ENCODE measurements at regions not wholly inside any gene's neighbourhood (a gene's known extent, or its start where the extent isn't known, plus 50 kb on each side); places are given as distances from the start of the nearest gene placed in this dataset.

GRCh38 chr17:73792994-73793393, 148.7 kb upstream of the SDK2 start:
- no peak overlapping the region for H3K27ac ChIP-seq
- intact Hi-C loops (cut with DNase I): no loop called here
- no peaks in the 10 kb centered on the region for H3K27me3 ChIP-seq (ENCODE audit: low read depth)
- H3K9me3 ChIP-seq: no peaks in the 10 kb centered on the region
- no peak overlapping the region for H3K4me3 ChIP-seq
- TF ChIP-seq CTCF (IDR thresholded peaks at IDR 0.05): no peak
- ATAC-seq: no peak
- no peaks in the 10 kb centered on the region for H3K36me3 ChIP-seq
- H3K4me1 ChIP-seq: no peaks in the 10 kb centered on the region
- DNase-seq: no peak

- no peak for ATAC-seq
- H3K27me3 ChIP-seq (ENCODE audit: low read depth): no peaks in the 10 kb centered on the region
- H3K4me1 ChIP-seq: no peaks in the 10 kb centered on the region
- H3K36me3 ChIP-seq: no peaks in the 10 kb centered on the region
- no peak for TF ChIP-seq CTCF (IDR thresholded peaks at IDR 0.05)
- H3K4me3 ChIP-seq: no peak overlapping the region
- no peak overlapping the region for H3K27ac ChIP-seq
- no peak for DNase-seq
- intact Hi-C loops (cut with DNase I): no loop called here
- no peaks in the 10 kb centered on the region for H3K9me3 ChIP-seq
Observed at GRCh38 chr17:73794336-73794735, 150.1 kb upstream of the SDK2 start.

- TF ChIP-seq CTCF (IDR thresholded peaks at IDR 0.05): no peak
- Histone ChIP-seq H3K4me1 (no peaks in the 10 kb centered on the region), H3K27ac (no peak overlapping the region), H3K9me3 (no peaks in the 10 kb centered on the region), H3K4me3 (no peak overlapping the region), H3K27me3 (ENCODE audit: low read depth) (no peaks in the 10 kb centered on the region), H3K36me3 (no peaks in the 10 kb centered on the region)
- DNase-seq: no peak
- ATAC-seq: no peak
- intact Hi-C loops (cut with DNase I): no loop called here
Observed at GRCh38 chr17:73795730-73796129, 151.5 kb upstream of the SDK2 start.

- H3K27ac ChIP-seq: no peak overlapping the region
- intact Hi-C loops (cut with DNase I): no loop called here
Observed at GRCh38 chr17:73797594-73798110, 153.4 kb upstream of the SDK2 start.

GRCh38 chr17:73798111-73798748, 154.0 kb upstream of the SDK2 start:
- Histone ChIP-seq H3K4me3 (no peak overlapping the region), H3K36me3 (no peaks in the 10 kb centered on the region), H3K9me3 (peaks cover 7% of the 10 kb centered on the region), H3K27ac (no peak overlapping the region), H3K27me3 (ENCODE audit: low read depth) (peaks cover 3% of the 10 kb centered on the region), H3K4me1 (no peaks in the 10 kb centered on the region)
- ATAC-seq: peak; percentile 24 to 41
- intact Hi-C loops (cut with DNase I): no loop called here
- DNase-seq: no peak
- TF ChIP-seq CTCF (IDR thresholded peaks at IDR 0.05): no peak

More at GRCh38 chr17:73797594-73798110, 153.4 kb upstream of the SDK2 start:
- Histone ChIP-seq H3K27me3 (ENCODE audit: low read depth) (peaks cover 3% of the 10 kb centered on the region), H3K4me1 (no peaks in the 10 kb centered on the region), H3K4me3 (no peak overlapping the region), H3K9me3 (peaks cover 1% of the 10 kb centered on the region), H3K36me3 (no peaks in the 10 kb centered on the region)
- TF ChIP-seq CTCF (IDR thresholded peaks at IDR 0.05): no peak
- DNase-seq (no peak), ATAC-seq (peak in 1 of 2 donors; percentile 16)
